GM19351 (cell line): ENCODE measurements at regions not wholly inside any gene's neighbourhood (a gene's known extent, or its start where the extent isn't known, plus 50 kb on each side); places are given as distances from the start of the nearest gene placed in this dataset.
"Not testable (repeated sequence)": the region's sequence is repeated elsewhere in the genome, so short reads cannot be mapped to it uniquely, and the experiment has no call there.

Experiments used
- ATAC-seq: cut with Tn5 transposase; IDR thresholded peaks from one replicate; pipeline ENCODE4 v1.9.1; 2021; ENCODE audit warnings: mild to moderate bottlenecking, moderate library complexity; ENCODE audit not compliant: unreplicated experiment

- no peak for ATAC-seq
Measured at GRCh38 chr6:170003451-170004160, 252.2 kb downstream of the ERMARD start.

GRCh38 chr6:170003027-170003426 lies 251.6 kb downstream of the ERMARD start:
- ATAC-seq = no peak

GRCh38 chr6:170001782-170002181 lies 250.4 kb downstream of the ERMARD start:
- ATAC-seq = not testable (repeated sequence)

GRCh38 chr6:170000071-170000843 lies 248.8 kb downstream of the ERMARD start:
- ATAC-seq = no peak

- no peak for ATAC-seq
Measured at GRCh38 chr6:169999367-169999766, 247.9 kb downstream of the ERMARD start.

- ATAC-seq = no peak
Measured at GRCh38 chr6:169998457-169998856, 247.0 kb downstream of the ERMARD start.

- no peak for ATAC-seq
Measured at GRCh38 chr6:169997930-169998218, 246.5 kb downstream of the ERMARD start.

- no peak for ATAC-seq
Measured at GRCh38 chr6:169997187-169997929, 245.9 kb downstream of the ERMARD start.

- no peak for ATAC-seq
Measured at GRCh38 chr6:169996378-169997051, 245.1 kb downstream of the ERMARD start.

GRCh38 chr6:169994739-169995138 lies 243.3 kb downstream of the ERMARD start:
- ATAC-seq = no peak

- ATAC-seq = no peak
Measured at GRCh38 chr6:169993861-169994481, 242.5 kb downstream of the ERMARD start.

- ATAC-seq = no peak
Measured at GRCh38 chr6:169991913-169992312, 240.5 kb downstream of the ERMARD start.

GRCh38 chr6:169991031-169991390 lies 239.6 kb downstream of the ERMARD start:
- no peak for ATAC-seq

- ATAC-seq = peak; percentile 78
Measured at GRCh38 chr6:169990095-169991030, 238.9 kb downstream of the ERMARD start.

GRCh38 chr6:169989594-169989993 lies 238.2 kb downstream of the ERMARD start:
- ATAC-seq = no peak

GRCh38 chr6:169988769-169989550 lies 237.5 kb downstream of the ERMARD start:
- no peak for ATAC-seq

GRCh38 chr6:169986848-169987498 lies 235.6 kb downstream of the ERMARD start:
- no peak for ATAC-seq

- no peak for ATAC-seq
Measured at GRCh38 chr6:169986171-169986847, 234.9 kb downstream of the ERMARD start.
